ENCODE measurements at regions not wholly inside any gene's neighbourhood (a gene's known extent, or its start where the extent isn't known, plus 50 kb on each side); places are given as distances from the start of the nearest gene placed in this dataset.

GRCh38 chr2:150925611-150926010, 336.1 kb downstream of the RBM43 start:
- Histone ChIP-seq H3K27me3 (ENCODE audit: control insufficient read depth in 1 of 2, insufficient read depth in 2 of 2, low read length in 2 of 2) (no peaks in the 10 kb centered on the region), H3K9me3 (ENCODE audit: control insufficient read depth in 1 of 2, insufficient read depth in 1 of 2, low read length in 2 of 2) (no peaks in the 10 kb centered on the region), H3K27ac (ENCODE audit: low read depth in 1 of 2, low read length in 2 of 2) (no peak overlapping the region), H3K4me1 (ENCODE audit: insufficient read depth, low read length) (no peaks in the 10 kb centered on the region), H3K36me3 (ENCODE audit: insufficient read depth, low read length) (no peaks in the 10 kb centered on the region), H3K4me3 (ENCODE audit: low read length) (no peak overlapping the region)
- no peak overlapping the region for H3K4me3 Mint-ChIP-seq
- DNase-seq (no peak), ATAC-seq (ENCODE audit: poor library complexity) (no peak)
- ChIA-PET POLR2A (no interaction called here), CTCF (interaction anchor here (0.5 kb wide), 1 partner anchor 1505 kb away, joined by 4 read pairs; no protein-coding TSS in a partner anchor)
- intact Hi-C loops (cut with DNase I, micrococcal nuclease): no loop called here
- no peak overlapping the region for H3K27ac Mint-ChIP-seq
- no peaks in the 10 kb centered on the region for H3K9me3 Mint-ChIP-seq
- no peaks in the 10 kb centered on the region for H3K4me1 Mint-ChIP-seq (ENCODE audit: low read depth)
- TF ChIP-seq CTCF (IDR thresholded peaks at IDR 0.05): no peak
- peaks cover 10% of the 10 kb centered on the region for H3K27me3 Mint-ChIP-seq
- no peaks in the 10 kb centered on the region for H3K36me3 Mint-ChIP-seq (ENCODE audit: low read depth)

- DNase-seq (no peak), ATAC-seq (ENCODE audit: poor library complexity) (no peak)
- intact Hi-C loops (cut with DNase I, micrococcal nuclease): no loop called here
- no peaks in the 10 kb centered on the region for H3K9me3 Mint-ChIP-seq
- H3K27ac Mint-ChIP-seq: no peak overlapping the region
- no peak for TF ChIP-seq CTCF (IDR thresholded peaks at IDR 0.05)
- no peaks in the 10 kb centered on the region for H3K36me3 Mint-ChIP-seq (ENCODE audit: low read depth)
- Histone ChIP-seq H3K4me3 (ENCODE audit: low read length) (no peak overlapping the region), H3K27me3 (ENCODE audit: control insufficient read depth in 1 of 2, insufficient read depth in 2 of 2, low read length in 2 of 2) (no peaks in the 10 kb centered on the region), H3K4me1 (ENCODE audit: insufficient read depth, low read length) (no peaks in the 10 kb centered on the region), H3K9me3 (ENCODE audit: control insufficient read depth in 1 of 2, insufficient read depth in 1 of 2, low read length in 2 of 2) (no peaks in the 10 kb centered on the region), H3K27ac (ENCODE audit: low read depth in 1 of 2, low read length in 2 of 2) (no peak overlapping the region), H3K36me3 (ENCODE audit: insufficient read depth, low read length) (no peaks in the 10 kb centered on the region)
- H3K27me3 Mint-ChIP-seq: peaks cover 10% of the 10 kb centered on the region
- H3K4me3 Mint-ChIP-seq: no peak overlapping the region
- CTCF ChIA-PET: no interaction called here
- POLR2A ChIA-PET: no interaction called here
- no peaks in the 10 kb centered on the region for H3K4me1 Mint-ChIP-seq (ENCODE audit: low read depth)
These were observed 336.8 kb downstream of the RBM43 start for GRCh38 chr2:150924878-150925277.

GRCh38 chr2:150919901-150920300, 341.8 kb downstream of the RBM43 start:
- intact Hi-C loops (cut with DNase I, micrococcal nuclease): no loop called here
- ChIA-PET CTCF (no interaction called here), POLR2A (no interaction called here)
- no peaks in the 10 kb centered on the region for H3K9me3 ChIP-seq (ENCODE audit: control insufficient read depth in 1 of 2, insufficient read depth in 1 of 2, low read length in 2 of 2)
- Mint-ChIP-seq H3K4me1 (ENCODE audit: low read depth) (no peaks in the 10 kb centered on the region), H3K4me3 (no peak overlapping the region), H3K27me3 (peaks cover 2% of the 10 kb centered on the region), H3K9me3 (no peaks in the 10 kb centered on the region), H3K27ac (no peak overlapping the region), H3K36me3 (ENCODE audit: low read depth) (no peaks in the 10 kb centered on the region)
- no peak for TF ChIP-seq CTCF (IDR thresholded peaks at IDR 0.05)
- no peaks in the 10 kb centered on the region for H3K27me3 ChIP-seq (ENCODE audit: control insufficient read depth in 1 of 2, insufficient read depth in 2 of 2, low read length in 2 of 2)
- H3K36me3 ChIP-seq (ENCODE audit: insufficient read depth, low read length): no peaks in the 10 kb centered on the region
- ATAC-seq (ENCODE audit: poor library complexity): no peak
- H3K4me1 ChIP-seq (ENCODE audit: insufficient read depth, low read length): no peaks in the 10 kb centered on the region
- H3K27ac ChIP-seq (ENCODE audit: low read depth in 1 of 2, low read length in 2 of 2): no peak overlapping the region
- H3K4me3 ChIP-seq (ENCODE audit: low read length): no peak overlapping the region
- no peak for DNase-seq

Data from CD4-positive, alpha-beta T cell (primary cell).